Parathyroid adenoma (tissue), 2 donors: ENCODE measurements at regions not wholly inside any gene's neighbourhood (a gene's known extent, or its start where the extent isn't known, plus 50 kb on each side); places are given as distances from the start of the nearest gene placed in this dataset.

Experiments used
- H2AFZ ChIP-seq: fragments of 300-600 bp; sonication (generic); one replicate; pipeline ENCODE4 v1.7.0; 2017; ENCODE audit warnings: antibody characterized with exemption, mild to moderate bottlenecking
- H3K27ac ChIP-seq: fragments of 300-600 bp; sonication (generic); one replicate; pipeline ENCODE4 v1.7.0; 2017
- H3K27me3 ChIP-seq: fragments of 300-600 bp; sonication (generic); one replicate; pipeline ENCODE4 v1.7.0; 2017; ENCODE audit warnings: low read length; ENCODE audit not compliant: control insufficient read depth, insufficient read depth
- H3K36me3 ChIP-seq: fragments of 300-600 bp; sonication (generic); one replicate; pipeline ENCODE4 v1.7.0; 2017; ENCODE audit warnings: low read length; ENCODE audit not compliant: control insufficient read depth, insufficient read depth
- H3K4me1 ChIP-seq: fragments of 300-600 bp; sonication (generic); one replicate; pipeline ENCODE4 v1.7.0; 2017; ENCODE audit warnings: control low read depth
- H3K4me2 ChIP-seq: fragments of 300-600 bp; sonication (generic); one replicate; pipeline ENCODE4 v1.7.0; 2017; ENCODE audit warnings: low read length
- H3K4me3 ChIP-seq: fragments of 300-600 bp; sonication (generic); one replicate; pipeline ENCODE4 v1.7.0; 2017; ENCODE audit warnings: low read depth, low read length
- H3K79me2 ChIP-seq: fragments of 300-600 bp; sonication (generic); one replicate; pipeline ENCODE4 v1.7.0; 2017; ENCODE audit warnings: control low read depth
- H3K9ac ChIP-seq: fragments of 300-600 bp; sonication (generic); one replicate; pipeline ENCODE4 v1.7.0; 2017; ENCODE audit warnings: mild to moderate bottlenecking
- H3K9me3 ChIP-seq: fragments of 300-600 bp; sonication (generic); one replicate; pipeline ENCODE4 v1.7.0; 2017; ENCODE audit warnings: low read length; ENCODE audit not compliant: control insufficient read depth
- CTCF ChIP-seq: fragments of 300-600 bp; sonication (generic); IDR thresholded peaks from one replicate; pipeline ENCODE4 v1.7.0; 2017; ENCODE audit warnings: antibody characterized with exemption, mild to moderate bottlenecking
- donor health status: primary hyperparathyroidism.

- Histone ChIP-seq H3K36me3 (no peaks in the 10 kb centered on the region), H3K9ac (no peak overlapping the region), H3K4me3 (peak overlapping the region; percentile 17), H3K27ac (no peak overlapping the region), H3K79me2 (no peaks in the 10 kb centered on the region), H3K4me1 (no peaks in the 10 kb centered on the region), H3K4me2 (peak overlapping the region; percentile 40), H2AFZ (peak overlapping the region; percentile 76), H3K27me3 (no peaks in the 10 kb centered on the region), H3K9me3 (no peaks in the 10 kb centered on the region)
- TF ChIP-seq CTCF: peak; percentile 74
Observed at GRCh38 chr1:173420330-173420806, 56.8 kb upstream of the PRDX6 start.

- Histone ChIP-seq H3K4me1 (no peaks in the 10 kb centered on the region), H2AFZ (no peak overlapping the region), H3K4me3 (no peak overlapping the region), H3K27me3 (no peaks in the 10 kb centered on the region), H3K79me2 (no peaks in the 10 kb centered on the region), H3K9ac (no peak overlapping the region), H3K27ac (no peak overlapping the region), H3K36me3 (no peaks in the 10 kb centered on the region), H3K9me3 (no peaks in the 10 kb centered on the region), H3K4me2 (no peak overlapping the region)
- TF ChIP-seq CTCF: no peak
Observed at GRCh38 chr1:173421286-173421685, 55.8 kb upstream of the PRDX6 start.

DNA sequence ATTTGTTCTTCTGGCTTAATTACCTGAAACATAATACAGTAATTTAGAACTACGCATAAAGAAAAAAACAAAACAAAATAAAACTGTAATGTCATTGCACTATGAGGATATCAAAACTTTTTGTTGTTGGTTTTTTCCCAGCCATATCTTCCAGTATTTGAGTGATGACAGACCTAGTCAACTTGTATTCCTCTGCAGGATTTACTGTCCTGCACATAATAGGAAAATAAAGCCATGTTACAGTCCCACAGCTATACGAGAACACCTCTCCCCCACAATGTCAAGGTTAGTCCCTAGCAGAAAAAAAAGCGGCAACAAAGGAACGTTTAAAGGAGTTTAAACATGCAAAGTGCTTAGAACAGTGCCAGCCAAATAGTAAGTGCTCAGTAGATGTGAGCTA, 55.3 kb upstream of the PRDX6 start:
- TF ChIP-seq CTCF: no peak
- Histone ChIP-seq H3K4me3 (no peak overlapping the region), H3K27ac (no peak overlapping the region), H3K4me2 (no peak overlapping the region), H3K36me3 (no peaks in the 10 kb centered on the region), H3K27me3 (no peaks in the 10 kb centered on the region), H3K9me3 (no peaks in the 10 kb centered on the region), H3K79me2 (no peaks in the 10 kb centered on the region), H2AFZ (no peak overlapping the region), H3K4me1 (no peaks in the 10 kb centered on the region), H3K9ac (no peak overlapping the region)

DNA sequence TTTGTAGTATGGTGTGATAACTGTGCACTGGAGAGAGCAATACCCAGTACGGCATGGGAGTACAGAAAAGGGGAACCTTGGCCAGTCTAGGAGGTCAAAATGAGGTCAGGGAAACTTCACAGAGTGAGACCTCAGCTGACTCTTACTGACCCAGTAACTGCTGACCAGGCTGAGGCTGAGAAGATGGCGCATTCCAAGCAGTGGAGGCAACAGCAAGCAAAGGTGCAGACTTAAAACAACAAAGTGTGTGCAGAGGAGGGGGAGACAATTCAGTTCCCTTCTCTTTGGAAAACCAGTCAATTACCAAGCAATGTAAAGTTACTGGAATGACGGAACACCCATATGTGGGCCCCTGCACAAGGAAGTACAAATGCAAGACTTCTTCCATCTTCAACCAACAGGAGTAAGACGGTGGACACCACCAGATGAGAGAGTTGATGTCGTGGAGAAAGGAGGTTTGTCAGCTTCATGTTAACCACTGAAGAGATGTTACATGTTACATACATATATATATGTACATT, 54.6 kb upstream of the PRDX6 start:
- Histone ChIP-seq H3K36me3 (no peaks in the 10 kb centered on the region), H3K79me2 (no peaks in the 10 kb centered on the region), H3K27ac (no peak overlapping the region), H3K9me3 (no peaks in the 10 kb centered on the region), H2AFZ (no peak overlapping the region), H3K9ac (no peak overlapping the region), H3K4me3 (no peak overlapping the region), H3K4me1 (no peaks in the 10 kb centered on the region), H3K4me2 (no peak overlapping the region), H3K27me3 (no peaks in the 10 kb centered on the region)
- TF ChIP-seq CTCF: no peak

DNA sequence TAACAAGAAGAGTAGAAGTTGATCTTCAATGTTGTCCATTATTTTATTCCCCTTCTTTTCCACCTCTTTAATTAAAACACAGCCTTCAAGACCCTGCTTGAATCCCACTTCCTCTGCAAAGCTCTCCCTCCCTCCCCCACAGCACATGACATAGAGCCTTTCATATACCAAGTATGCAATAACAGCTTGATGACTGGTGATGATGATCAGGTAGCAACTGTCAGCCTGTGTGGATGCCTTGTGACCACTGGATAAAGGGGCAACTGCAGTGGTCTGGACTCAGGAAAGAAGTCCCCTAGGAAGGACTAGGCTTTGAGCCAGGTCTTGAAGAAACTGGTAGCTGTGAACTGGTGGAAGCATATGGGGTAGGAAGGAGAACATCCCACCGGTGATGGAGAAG, 53.8 kb upstream of the PRDX6 start:
- Histone ChIP-seq H3K27me3 (no peaks in the 10 kb centered on the region), H2AFZ (no peak overlapping the region), H3K36me3 (no peaks in the 10 kb centered on the region), H3K9me3 (no peaks in the 10 kb centered on the region), H3K27ac (no peak overlapping the region), H3K9ac (no peak overlapping the region), H3K4me2 (no peak overlapping the region), H3K79me2 (no peaks in the 10 kb centered on the region), H3K4me3 (no peak overlapping the region), H3K4me1 (no peaks in the 10 kb centered on the region)
- TF ChIP-seq CTCF: no peak
